Right lobe of liver (tissue), 4 donors: ENCODE measurements at regions not wholly inside any gene's neighbourhood (a gene's known extent, or its start where the extent isn't known, plus 50 kb on each side); places are given as distances from the start of the nearest gene placed in this dataset.

Experiments
- POLR2A ChIP-seq: fragments of 450-650 bp; IDR thresholded peaks from one replicate; pipeline ENCODE4 v1.6.1; 2017; ENCODE audit warnings: antibody characterized with exemption, mild to moderate bottlenecking
- TF ChIP-seq, protein P1 (sequence below), 4 donors: fragments of 200-600 bp in 3 of 4; fragments of 450-650 bp in 1 of 4; IDR thresholded peaks; one replicate each; pipeline versions ENCODE4 v1.5.1 to v1.8.0; 2016 to 2022; ENCODE audit warnings: antibody characterized with exemption in 4 of 4, mild to moderate bottlenecking in 2 of 4
- donor health status: DM: no; HTN: no; CAD: no.
- donor health status: DM: no; HTN: no; CAD: no.
- donor health status: DM: no; HTN: yes; CAD: no.

DNA sequence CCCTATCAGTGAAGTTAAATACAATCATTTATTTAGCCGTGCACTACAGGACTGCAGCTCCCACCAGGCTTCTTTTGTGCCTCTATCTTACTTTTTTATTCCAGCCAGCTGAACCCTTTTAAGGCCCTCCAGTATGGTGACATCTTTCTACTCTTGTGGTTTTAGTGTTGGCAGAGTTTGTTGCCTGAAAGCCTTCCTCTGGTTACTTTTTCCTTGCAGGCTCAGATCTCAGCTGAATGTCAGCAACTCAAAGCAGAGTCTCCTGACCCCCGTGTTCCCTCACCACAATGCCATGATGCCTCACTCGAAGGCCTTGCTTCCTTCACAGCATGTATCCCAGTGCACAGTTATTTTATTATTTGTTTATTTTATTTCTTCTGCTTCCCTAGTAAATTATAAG is 818.9 kb upstream of the LCORL start:
- no peak for TF ChIP-seq POLR2A
- TF ChIP-seq, protein P1, sequence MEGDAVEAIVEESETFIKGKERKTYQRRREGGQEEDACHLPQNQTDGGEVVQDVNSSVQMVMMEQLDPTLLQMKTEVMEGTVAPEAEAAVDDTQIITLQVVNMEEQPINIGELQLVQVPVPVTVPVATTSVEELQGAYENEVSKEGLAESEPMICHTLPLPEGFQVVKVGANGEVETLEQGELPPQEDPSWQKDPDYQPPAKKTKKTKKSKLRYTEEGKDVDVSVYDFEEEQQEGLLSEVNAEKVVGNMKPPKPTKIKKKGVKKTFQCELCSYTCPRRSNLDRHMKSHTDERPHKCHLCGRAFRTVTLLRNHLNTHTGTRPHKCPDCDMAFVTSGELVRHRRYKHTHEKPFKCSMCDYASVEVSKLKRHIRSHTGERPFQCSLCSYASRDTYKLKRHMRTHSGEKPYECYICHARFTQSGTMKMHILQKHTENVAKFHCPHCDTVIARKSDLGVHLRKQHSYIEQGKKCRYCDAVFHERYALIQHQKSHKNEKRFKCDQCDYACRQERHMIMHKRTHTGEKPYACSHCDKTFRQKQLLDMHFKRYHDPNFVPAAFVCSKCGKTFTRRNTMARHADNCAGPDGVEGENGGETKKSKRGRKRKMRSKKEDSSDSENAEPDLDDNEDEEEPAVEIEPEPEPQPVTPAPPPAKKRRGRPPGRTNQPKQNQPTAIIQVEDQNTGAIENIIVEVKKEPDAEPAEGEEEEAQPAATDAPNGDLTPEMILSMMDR (IDR thresholded peaks at IDR 0.05), result no peak
